Endothelial cell of hepatic sinusoid (primary cell): ENCODE measurements at regions not wholly inside any gene's neighbourhood (a gene's known extent, or its start where the extent isn't known, plus 50 kb on each side); places are given as distances from the start of the nearest gene placed in this dataset.
"Not testable (repeated sequence)": the region's sequence is repeated elsewhere in the genome, so short reads cannot be mapped to it uniquely, and the experiment has no call there.

Experiments used
- in situ Hi-C: cut with HindIII; loops from 2 replicates; pipeline ENCODE4 v1.10.0; 2017; ENCODE audit warnings: low sequenced_read_pairs

- in situ Hi-C loops, result no loop called here
Observed at GRCh38 chr4:7141151-7141834, 51.0 kb upstream of the SORCS2 start.

- in situ Hi-C loops, result no loop called here
Observed at GRCh38 chr4:7140692-7141069, 51.7 kb upstream of the SORCS2 start.

- in situ Hi-C loops, result no loop called here
Observed at GRCh38 chr4:7140062-7140691, 52.2 kb upstream of the SORCS2 start.

- in situ Hi-C loops, result no loop called here
Observed at GRCh38 chr4:7139167-7139982, 53.0 kb upstream of the SORCS2 start.

- in situ Hi-C loops, result no loop called here
Observed at GRCh38 chr4:7138223-7139166, 53.8 kb upstream of the SORCS2 start.

GRCh38 chr4:7137326-7138200 lies 54.8 kb upstream of the SORCS2 start:
- in situ Hi-C loops, result no loop called here

- in situ Hi-C loops, result no loop called here
Observed at GRCh38 chr4:7136351-7136750, 56.0 kb upstream of the SORCS2 start.

- in situ Hi-C loops, result no loop called here
Observed at GRCh38 chr4:7135389-7135746, 57.0 kb upstream of the SORCS2 start.

- in situ Hi-C loops, result no loop called here
Observed at GRCh38 chr4:7134737-7135388, 57.5 kb upstream of the SORCS2 start.

GRCh38 chr4:7133818-7134650 lies 58.3 kb upstream of the SORCS2 start:
- in situ Hi-C loops, result not testable (repeated sequence)

GRCh38 chr4:7132730-7133582 lies 59.4 kb upstream of the SORCS2 start:
- in situ Hi-C loops, result no loop called here

- in situ Hi-C loops, result no loop called here
Observed at GRCh38 chr4:7132249-7132648, 60.1 kb upstream of the SORCS2 start.

- in situ Hi-C loops, result no loop called here
Observed at GRCh38 chr4:7131498-7132031, 60.8 kb upstream of the SORCS2 start.

- in situ Hi-C loops, result no loop called here
Observed at GRCh38 chr4:7130621-7131211, 61.6 kb upstream of the SORCS2 start.

- in situ Hi-C loops, result loop anchor here (5.0 kb wide), 1 partner anchor 32 kb away; no protein-coding TSS in a partner anchor
Observed at GRCh38 chr4:7129871-7130620, 62.2 kb upstream of the GRPEL1 start.

GRCh38 chr4:7128644-7129043 lies 60.8 kb upstream of the GRPEL1 start:
- in situ Hi-C loops, result loop anchor here (5.0 kb wide), 1 partner anchor 34 kb away; no protein-coding TSS in a partner anchor
